DOHH2 (cell line): ENCODE measurements at regions not wholly inside any gene's neighbourhood (a gene's known extent, or its start where the extent isn't known, plus 50 kb on each side); places are given as distances from the start of the nearest gene placed in this dataset.

Experiments used
- EZH2phosphoT487 ChIP-seq: fragments of 200-600 bp; sonication (generic); IDR thresholded peaks from 2 replicates; pipeline ENCODE4 v1.6.1; 2017; ENCODE audit warnings: borderline replicate concordance, mild to moderate bottlenecking, antibody characterized with exemption, low read length, moderate library complexity, mixed read lengths
- TF ChIP-seq, protein P1 (sequence below): fragments of 200-600 bp; sonication (generic); IDR thresholded peaks from one replicate; pipeline ENCODE4 v1.5.1; 2014; ENCODE audit warnings: antibody characterized with exemption, mild to moderate bottlenecking, low read depth, low read length; ENCODE audit not compliant: poor library complexity, severe bottlenecking

DNA sequence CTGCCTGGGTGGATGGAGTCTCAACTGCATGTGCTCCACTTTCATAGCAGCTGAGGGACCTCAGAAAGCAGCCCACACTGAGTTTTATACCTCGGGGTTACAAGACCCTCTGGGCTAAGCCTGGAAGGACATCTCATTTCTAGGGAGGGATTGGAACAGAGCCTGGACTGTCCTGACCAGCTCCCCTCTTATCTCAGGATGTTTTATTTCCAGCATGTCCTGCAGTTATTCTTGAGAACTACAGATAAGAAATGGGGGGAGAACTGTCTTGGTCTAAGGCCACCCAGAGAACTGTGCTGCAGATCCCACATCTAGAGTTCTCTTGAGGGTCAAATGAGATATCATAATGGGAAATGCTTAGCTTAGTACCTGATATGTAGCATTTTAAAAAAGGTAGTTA lies 97.3 kb upstream of the CHD6 start:
- TF ChIP-seq, protein P1, sequence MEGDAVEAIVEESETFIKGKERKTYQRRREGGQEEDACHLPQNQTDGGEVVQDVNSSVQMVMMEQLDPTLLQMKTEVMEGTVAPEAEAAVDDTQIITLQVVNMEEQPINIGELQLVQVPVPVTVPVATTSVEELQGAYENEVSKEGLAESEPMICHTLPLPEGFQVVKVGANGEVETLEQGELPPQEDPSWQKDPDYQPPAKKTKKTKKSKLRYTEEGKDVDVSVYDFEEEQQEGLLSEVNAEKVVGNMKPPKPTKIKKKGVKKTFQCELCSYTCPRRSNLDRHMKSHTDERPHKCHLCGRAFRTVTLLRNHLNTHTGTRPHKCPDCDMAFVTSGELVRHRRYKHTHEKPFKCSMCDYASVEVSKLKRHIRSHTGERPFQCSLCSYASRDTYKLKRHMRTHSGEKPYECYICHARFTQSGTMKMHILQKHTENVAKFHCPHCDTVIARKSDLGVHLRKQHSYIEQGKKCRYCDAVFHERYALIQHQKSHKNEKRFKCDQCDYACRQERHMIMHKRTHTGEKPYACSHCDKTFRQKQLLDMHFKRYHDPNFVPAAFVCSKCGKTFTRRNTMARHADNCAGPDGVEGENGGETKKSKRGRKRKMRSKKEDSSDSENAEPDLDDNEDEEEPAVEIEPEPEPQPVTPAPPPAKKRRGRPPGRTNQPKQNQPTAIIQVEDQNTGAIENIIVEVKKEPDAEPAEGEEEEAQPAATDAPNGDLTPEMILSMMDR: no peak
- no peak for TF ChIP-seq EZH2phosphoT487
